Uterus (tissue), 2 donors: ENCODE measurements at regions not wholly inside any gene's neighbourhood (a gene's known extent, or its start where the extent isn't known, plus 50 kb on each side); places are given as distances from the start of the nearest gene placed in this dataset.

Experiments used
- CTCF ChIP-seq, 4 experiments: fragments of 200-600 bp in 2 of 4; fragments of 450-650 bp in 2 of 4; sonication (generic) in 2 of 4; IDR thresholded peaks; one replicate each; pipeline ENCODE4 v1.5.1; 2016 to 2019; ENCODE audit warnings: antibody characterized with exemption in 4 of 4, mild to moderate bottlenecking in 2 of 4, moderate library complexity in 1 of 4
- POLR2A ChIP-seq, 2 donors: fragments of 450-650 bp; IDR thresholded peaks; one replicate each; pipeline ENCODE4 v1.6.1; 2016; ENCODE audit warnings: antibody characterized with exemption in 2 of 2, mild to moderate bottlenecking in 1 of 2, moderate library complexity in 1 of 2

DNA sequence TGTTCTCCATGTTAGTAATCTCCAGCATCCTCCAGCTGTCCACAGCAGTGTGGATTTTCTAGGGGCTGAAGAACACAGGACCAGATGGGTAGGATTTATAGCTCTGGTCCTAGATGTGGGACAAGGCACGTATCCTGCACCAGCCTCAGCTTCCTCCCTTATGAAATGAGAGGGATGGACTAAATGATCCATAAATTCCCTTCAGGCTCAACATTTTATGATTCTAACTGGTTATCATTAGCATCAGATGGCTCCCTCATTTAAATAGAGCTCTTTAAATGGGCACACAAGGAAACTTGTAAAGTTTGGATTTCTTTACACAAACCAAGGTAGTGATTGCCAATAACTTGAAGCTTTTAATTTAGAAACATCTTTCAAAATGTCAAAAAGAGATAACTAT is 97.7 kb downstream of the ESM1 start:
- no peak for TF ChIP-seq CTCF (IDR thresholded peaks at IDR 0.05)
- no peak for TF ChIP-seq POLR2A (IDR thresholded peaks at IDR 0.05)
